SK-N-SH treated with all-trans-retinoic acid at 6 μM for 48 hours (cell line): ENCODE measurements at regions not wholly inside any gene's neighbourhood (a gene's known extent, or its start where the extent isn't known, plus 50 kb on each side); places are given as distances from the start of the nearest gene placed in this dataset.

Experiments used
- ATAC-seq: fragments of 200-7000 bp; cut with Tn5 transposase; 3 replicates; pipeline ENCODE4 v1.9.1; 2020; ENCODE audit warnings: mild to moderate bottlenecking, moderate library complexity
- ARNTL ChIP-seq: fragments of 450-650 bp; formaldehyde crosslinking; IDR thresholded peaks from 2 replicates; pipeline ENCODE4 v1.5.0; 2020; ENCODE audit warnings: low read depth, mild to moderate bottlenecking, moderate library complexity, borderline replicate concordance
- BACH2 ChIP-seq: fragments of 250-450 bp; sonication (Bioruptor Pico); IDR thresholded peaks from 2 replicates; pipeline ENCODE4 v1.9.0; 2021; ENCODE audit warnings: mild to moderate bottlenecking, borderline replicate concordance
- CSDC2 ChIP-seq: fragments of 250-450 bp; sonication (Bioruptor Pico); IDR thresholded peaks from 2 replicates; pipeline ENCODE4 v1.5.0; 2020; ENCODE audit warnings: mild to moderate bottlenecking, moderate library complexity
- GLIS3 ChIP-seq: fragments of 250-450 bp; sonication (Bioruptor Pico); IDR thresholded peaks from 2 replicates; pipeline ENCODE4 v1.5.0; 2020; ENCODE audit warnings: mild to moderate bottlenecking, moderate library complexity
- ISL1 ChIP-seq: fragments of 250-450 bp; sonication (Bioruptor Pico); IDR thresholded peaks from 2 replicates; pipeline ENCODE4 v2.1.2; 2022; ENCODE audit warnings: mild to moderate bottlenecking, moderate library complexity
- OSR1 ChIP-seq: fragments of 250-450 bp; sonication (Bioruptor Pico); IDR thresholded peaks from 2 replicates; pipeline ENCODE4 v1.8.0; 2022; ENCODE audit warnings: moderate library complexity, mild to moderate bottlenecking, inconsistent platforms
- PPARA ChIP-seq: fragments of 250-450 bp; sonication (Bioruptor Pico); IDR thresholded peaks from 2 replicates; pipeline ENCODE4 v1.5.0; 2020; ENCODE audit warnings: mild to moderate bottlenecking, borderline replicate concordance
- RARB ChIP-seq: fragments of 250-450 bp; sonication (Bioruptor Pico); IDR thresholded peaks from 2 replicates; pipeline ENCODE4 v1.8.0; 2021; ENCODE audit warnings: mild to moderate bottlenecking, moderate library complexity
- SNAI2 ChIP-seq: fragments of 250-450 bp; sonication (Bioruptor Pico); IDR thresholded peaks from 2 replicates; pipeline ENCODE4 v1.5.0; 2020; ENCODE audit warnings: mild to moderate bottlenecking, moderate library complexity
- TCF4 ChIP-seq: fragments of 250-450 bp; sonication (Bioruptor Pico); IDR thresholded peaks from 2 replicates; pipeline ENCODE4 v1.8.0; 2021; ENCODE audit warnings: mild to moderate bottlenecking, moderate library complexity, borderline replicate concordance
- TOX ChIP-seq: fragments of 250-450 bp; sonication (Bioruptor Pico); IDR thresholded peaks from 2 replicates; pipeline ENCODE4 v1.8.0; 2021; ENCODE audit warnings: mild to moderate bottlenecking, moderate library complexity, borderline replicate concordance
- ZFP30 ChIP-seq: fragments of 450-650 bp; formaldehyde crosslinking; IDR thresholded peaks from 2 replicates; pipeline ENCODE4 v1.5.0; 2022; ENCODE audit warnings: mild to moderate bottlenecking, moderate library complexity
- ZNF565 ChIP-seq: fragments of 450-650 bp; formaldehyde crosslinking; conservative IDR thresholded peaks from 2 replicates; pipeline ENCODE4 v1.5.0; 2020; ENCODE audit warnings: low read depth, mild to moderate bottlenecking, moderate library complexity
- ZNF70 ChIP-seq: fragments of 450-650 bp; formaldehyde crosslinking; IDR thresholded peaks from 2 replicates; pipeline ENCODE4 v1.5.0; 2020; ENCODE audit warnings: mild to moderate bottlenecking, moderate library complexity
- TF ChIP-seq, protein P1 (sequence below): fragments of 250-450 bp; sonication (Bioruptor Pico); IDR thresholded peaks from 2 replicates; pipeline ENCODE4 v1.8.0; 2020; ENCODE audit warnings: mild to moderate bottlenecking, moderate library complexity, borderline replicate concordance
- TF ChIP-seq, protein P2 (sequence below): fragments of 250-450 bp; sonication (Bioruptor Pico); IDR thresholded peaks from 2 replicates; pipeline ENCODE4 v1.8.0; 2021; ENCODE audit warnings: low read depth, mild to moderate bottlenecking, moderate library complexity, borderline replicate concordance
- TF ChIP-seq, protein P3 (sequence below): fragments of 250-450 bp; sonication (Bioruptor Pico); IDR thresholded peaks from 2 replicates; pipeline ENCODE4 v1.5.1; 2020; ENCODE audit warnings: low read depth, mild to moderate bottlenecking, moderate library complexity
- TF ChIP-seq, protein P4 (sequence below): fragments of 250-450 bp; sonication (Bioruptor Pico); IDR thresholded peaks from 2 replicates; pipeline ENCODE4 v1.5.1; 2021; ENCODE audit warnings: mild to moderate bottlenecking, moderate library complexity

DNA sequence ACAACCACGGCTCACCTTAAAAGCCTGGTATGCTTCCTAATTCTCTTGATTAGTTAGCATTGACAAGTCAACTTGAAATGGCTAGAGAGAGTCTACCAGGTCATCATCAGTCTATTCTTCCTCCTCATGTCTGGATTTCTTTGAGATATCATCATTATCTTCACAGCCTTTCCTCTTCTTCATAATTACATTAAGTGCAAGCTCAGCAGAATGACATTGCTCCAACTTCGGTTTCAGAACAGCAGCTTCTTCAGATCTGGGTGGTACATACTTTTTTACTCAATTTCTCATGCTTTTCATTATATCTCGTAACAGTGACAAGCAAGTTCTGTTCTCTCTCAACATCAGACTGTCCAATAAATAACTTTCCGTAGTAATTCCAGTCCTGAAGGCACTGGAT lies 337.5 kb upstream of the TENM3 start:
- ATAC-seq = no peak
- TF ChIP-seq TCF4 (no peak), ZFP30 (no peak), PPARA (CRISPR knock-in tag) (no peak), ARNTL (CRISPR knock-in tag) (no peak), OSR1 (CRISPR knock-in tag) (no peak), RARB (CRISPR knock-in tag) (no peak), SNAI2 (no peak), BACH2 (CRISPR knock-in tag) (no peak), ISL1 (CRISPR knock-in tag) (no peak), GLIS3 (CRISPR knock-in tag) (no peak)
- TF ChIP-seq, protein P1, sequence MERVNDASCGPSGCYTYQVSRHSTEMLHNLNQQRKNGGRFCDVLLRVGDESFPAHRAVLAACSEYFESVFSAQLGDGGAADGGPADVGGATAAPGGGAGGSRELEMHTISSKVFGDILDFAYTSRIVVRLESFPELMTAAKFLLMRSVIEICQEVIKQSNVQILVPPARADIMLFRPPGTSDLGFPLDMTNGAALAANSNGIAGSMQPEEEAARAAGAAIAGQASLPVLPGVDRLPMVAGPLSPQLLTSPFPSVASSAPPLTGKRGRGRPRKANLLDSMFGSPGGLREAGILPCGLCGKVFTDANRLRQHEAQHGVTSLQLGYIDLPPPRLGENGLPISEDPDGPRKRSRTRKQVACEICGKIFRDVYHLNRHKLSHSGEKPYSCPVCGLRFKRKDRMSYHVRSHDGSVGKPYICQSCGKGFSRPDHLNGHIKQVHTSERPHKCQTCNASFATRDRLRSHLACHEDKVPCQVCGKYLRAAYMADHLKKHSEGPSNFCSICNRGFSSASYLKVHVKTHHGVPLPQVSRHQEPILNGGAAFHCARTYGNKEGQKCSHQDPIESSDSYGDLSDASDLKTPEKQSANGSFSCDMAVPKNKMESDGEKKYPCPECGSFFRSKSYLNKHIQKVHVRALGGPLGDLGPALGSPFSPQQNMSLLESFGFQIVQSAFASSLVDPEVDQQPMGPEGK (CRISPR knock-in tag) = no peak
- TF ChIP-seq, protein P2, sequence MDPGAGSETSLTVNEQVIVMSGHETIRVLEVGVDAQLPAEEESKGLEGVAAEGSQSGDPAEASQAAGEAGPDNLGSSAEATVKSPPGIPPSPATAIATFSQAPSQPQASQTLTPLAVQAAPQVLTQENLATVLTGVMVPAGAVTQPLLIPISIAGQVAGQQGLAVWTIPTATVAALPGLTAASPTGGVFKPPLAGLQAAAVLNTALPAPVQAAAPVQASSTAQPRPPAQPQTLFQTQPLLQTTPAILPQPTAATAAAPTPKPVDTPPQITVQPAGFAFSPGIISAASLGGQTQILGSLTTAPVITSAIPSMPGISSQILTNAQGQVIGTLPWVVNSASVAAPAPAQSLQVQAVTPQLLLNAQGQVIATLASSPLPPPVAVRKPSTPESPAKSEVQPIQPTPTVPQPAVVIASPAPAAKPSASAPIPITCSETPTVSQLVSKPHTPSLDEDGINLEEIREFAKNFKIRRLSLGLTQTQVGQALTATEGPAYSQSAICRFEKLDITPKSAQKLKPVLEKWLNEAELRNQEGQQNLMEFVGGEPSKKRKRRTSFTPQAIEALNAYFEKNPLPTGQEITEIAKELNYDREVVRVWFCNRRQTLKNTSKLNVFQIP (CRISPR knock-in tag) = no peak
- TF ChIP-seq, all 23 proteins: peak for 0

DNA sequence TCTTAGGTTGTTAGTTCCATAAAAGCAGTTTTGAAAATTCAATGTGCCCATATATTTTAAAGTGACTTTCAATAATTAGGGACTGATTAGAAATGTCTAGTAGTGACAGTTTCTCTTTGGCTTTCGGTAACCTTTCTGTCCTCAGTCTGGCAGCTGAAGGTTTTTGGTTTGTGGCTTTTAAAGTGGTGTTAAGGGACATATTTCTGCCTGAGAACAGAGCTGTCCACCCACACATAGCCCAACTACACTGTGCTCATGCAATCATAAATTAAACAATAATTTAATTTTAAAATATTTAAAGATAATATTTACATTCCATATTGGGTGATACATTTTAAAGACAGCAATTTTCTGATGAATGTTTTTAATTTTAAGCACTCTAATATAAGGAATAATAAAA lies 335.0 kb upstream of the TENM3 start:
- TF ChIP-seq, protein P3, sequence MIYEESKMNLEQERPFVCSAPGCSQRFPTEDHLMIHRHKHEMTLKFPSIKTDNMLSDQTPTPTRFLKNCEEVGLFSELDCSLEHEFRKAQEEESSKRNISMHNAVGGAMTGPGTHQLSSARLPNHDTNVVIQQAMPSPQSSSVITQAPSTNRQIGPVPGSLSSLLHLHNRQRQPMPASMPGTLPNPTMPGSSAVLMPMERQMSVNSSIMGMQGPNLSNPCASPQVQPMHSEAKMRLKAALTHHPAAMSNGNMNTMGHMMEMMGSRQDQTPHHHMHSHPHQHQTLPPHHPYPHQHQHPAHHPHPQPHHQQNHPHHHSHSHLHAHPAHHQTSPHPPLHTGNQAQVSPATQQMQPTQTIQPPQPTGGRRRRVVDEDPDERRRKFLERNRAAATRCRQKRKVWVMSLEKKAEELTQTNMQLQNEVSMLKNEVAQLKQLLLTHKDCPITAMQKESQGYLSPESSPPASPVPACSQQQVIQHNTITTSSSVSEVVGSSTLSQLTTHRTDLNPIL (CRISPR knock-in tag) = no peak
- TF ChIP-seq TOX (CRISPR knock-in tag) (no peak), ISL1 (CRISPR knock-in tag) (peak; percentile 52)
- ATAC-seq = no peak

DNA sequence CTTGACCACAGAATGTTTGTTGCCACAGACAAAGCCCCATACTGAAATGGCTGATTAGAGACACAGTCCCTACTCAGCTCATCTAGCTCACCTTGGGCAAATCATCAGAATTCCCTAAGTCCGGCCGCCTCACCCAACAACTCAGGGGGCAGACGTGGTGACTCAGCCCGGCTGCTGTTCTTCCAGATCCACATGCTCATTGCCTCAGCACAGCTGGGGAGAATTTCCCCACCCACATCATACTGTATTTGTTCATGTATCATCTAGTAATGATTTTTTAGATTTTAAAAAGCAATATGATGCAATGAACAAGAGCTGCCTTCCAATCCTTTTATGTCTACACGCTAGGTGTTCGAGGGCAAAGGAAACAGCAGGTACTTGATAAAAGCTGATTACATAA lies 333.8 kb upstream of the TENM3 start:
- TF ChIP-seq, protein P3 (CRISPR knock-in tag) = no peak

DNA sequence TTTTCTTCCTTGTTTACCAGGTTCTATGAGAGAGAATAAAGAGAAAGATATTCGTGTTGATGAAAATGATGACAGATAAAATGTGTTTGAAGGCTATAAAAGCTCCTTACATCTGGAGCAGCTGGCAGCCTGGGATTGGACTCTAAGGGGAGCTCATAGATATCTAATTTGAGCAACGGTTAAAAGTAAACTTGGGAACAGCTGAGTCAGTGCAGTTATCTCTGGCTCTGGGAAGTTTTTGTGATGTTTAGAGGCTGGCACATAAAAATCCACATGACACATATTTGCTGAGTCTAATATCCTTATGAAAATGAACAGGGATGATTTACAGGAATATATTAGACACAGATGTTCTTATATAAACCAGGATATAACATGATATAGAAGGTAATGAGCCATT lies 331.8 kb upstream of the TENM3 start:
- TF ChIP-seq, protein P2 (CRISPR knock-in tag) = no peak
- TF ChIP-seq PPARA (CRISPR knock-in tag) (no peak), CSDC2 (CRISPR knock-in tag) (no peak), OSR1 (CRISPR knock-in tag) (no peak), TCF4 (no peak), ZNF70 (no peak), ZNF565 (CRISPR knock-in tag) (no peak), ISL1 (CRISPR knock-in tag) (no peak), RARB (CRISPR knock-in tag) (no peak), GLIS3 (CRISPR knock-in tag) (no peak)
- TF ChIP-seq, protein P4, sequence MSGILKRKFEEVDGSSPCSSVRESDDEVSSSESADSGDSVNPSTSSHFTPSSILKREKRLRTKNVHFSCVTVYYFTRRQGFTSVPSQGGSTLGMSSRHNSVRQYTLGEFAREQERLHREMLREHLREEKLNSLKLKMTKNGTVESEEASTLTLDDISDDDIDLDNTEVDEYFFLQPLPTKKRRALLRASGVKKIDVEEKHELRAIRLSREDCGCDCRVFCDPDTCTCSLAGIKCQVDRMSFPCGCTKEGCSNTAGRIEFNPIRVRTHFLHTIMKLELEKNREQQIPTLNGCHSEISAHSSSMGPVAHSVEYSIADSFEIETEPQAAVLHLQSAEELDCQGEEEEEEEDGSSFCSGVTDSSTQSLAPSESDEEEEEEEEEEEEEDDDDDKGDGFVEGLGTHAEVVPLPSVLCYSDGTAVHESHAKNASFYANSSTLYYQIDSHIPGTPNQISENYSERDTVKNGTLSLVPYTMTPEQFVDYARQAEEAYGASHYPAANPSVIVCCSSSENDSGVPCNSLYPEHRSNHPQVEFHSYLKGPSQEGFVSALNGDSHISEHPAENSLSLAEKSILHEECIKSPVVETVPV = no peak
- TF ChIP-seq, protein P3 (CRISPR knock-in tag) = no peak
- no peak for ATAC-seq

More for the DNA sequence above, 333.8 kb upstream of the TENM3 start:
- no peak for ATAC-seq
